Glutamatergic neuron (in vitro differentiated cells): ENCODE measurements at regions not wholly inside any gene's neighbourhood (a gene's known extent, or its start where the extent isn't known, plus 50 kb on each side); places are given as distances from the start of the nearest gene placed in this dataset.

Experiments
- DNase-seq: peaks from one replicate; pipeline ENCODE4 v3.0.0; 2022
- H3K27ac Mint-ChIP-seq: one replicate; pipeline ENCODE4 v1.8.0; 2020; ENCODE audit warnings: mild to moderate bottlenecking, mixed read lengths, inconsistent platforms; ENCODE audit not compliant: unreplicated experiment
- H3K27me3 Mint-ChIP-seq: one replicate; pipeline ENCODE4 v1.8.0; 2020; ENCODE audit warnings: mild to moderate bottlenecking, moderate library complexity, mixed read lengths, inconsistent platforms; ENCODE audit not compliant: unreplicated experiment
- H3K36me3 Mint-ChIP-seq: one replicate; pipeline ENCODE4 v1.8.0; 2020; ENCODE audit warnings: mild to moderate bottlenecking, mixed read lengths, inconsistent platforms; ENCODE audit not compliant: unreplicated experiment
- H3K4me1 Mint-ChIP-seq: one replicate; pipeline ENCODE4 v1.8.0; 2020; ENCODE audit warnings: mild to moderate bottlenecking, low read depth, mixed read lengths, inconsistent platforms; ENCODE audit not compliant: unreplicated experiment
- H3K4me3 Mint-ChIP-seq: one replicate; pipeline ENCODE4 v1.8.0; 2020; ENCODE audit warnings: mild to moderate bottlenecking, mixed read lengths, inconsistent platforms; ENCODE audit not compliant: unreplicated experiment
- H3K9me3 Mint-ChIP-seq: one replicate; pipeline ENCODE4 v1.8.0; 2020; ENCODE audit warnings: mild to moderate bottlenecking, moderate library complexity, mixed read lengths, inconsistent platforms; ENCODE audit not compliant: unreplicated experiment
- TF ChIP-seq, protein P1 (sequence below): fragments of 200-600 bp; sonication (generic); IDR thresholded peaks from one replicate; pipeline ENCODE4 v1.5.0; 2021; ENCODE audit not compliant: partially characterized antibody, unreplicated experiment

DNA sequence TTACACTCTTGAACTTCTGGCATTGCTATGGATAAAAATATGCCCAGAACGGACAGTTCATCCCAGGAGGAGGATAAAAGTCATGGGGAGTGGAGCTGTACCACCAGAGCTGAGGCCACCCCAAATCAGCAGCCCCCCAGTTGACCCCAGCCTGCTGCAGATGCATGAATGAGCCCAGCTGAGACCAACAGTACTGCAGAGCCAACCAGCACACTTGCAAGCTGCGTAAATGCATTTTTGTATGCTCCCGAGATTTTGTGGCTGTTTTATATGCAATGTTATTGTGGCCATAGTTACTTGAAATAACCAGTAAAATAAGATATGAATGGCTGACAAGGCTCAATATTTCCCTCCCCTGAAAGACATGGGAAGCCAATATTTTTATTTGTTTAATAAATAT, 264.6 kb downstream of the DUSP10 start:
- TF ChIP-seq, protein P1, sequence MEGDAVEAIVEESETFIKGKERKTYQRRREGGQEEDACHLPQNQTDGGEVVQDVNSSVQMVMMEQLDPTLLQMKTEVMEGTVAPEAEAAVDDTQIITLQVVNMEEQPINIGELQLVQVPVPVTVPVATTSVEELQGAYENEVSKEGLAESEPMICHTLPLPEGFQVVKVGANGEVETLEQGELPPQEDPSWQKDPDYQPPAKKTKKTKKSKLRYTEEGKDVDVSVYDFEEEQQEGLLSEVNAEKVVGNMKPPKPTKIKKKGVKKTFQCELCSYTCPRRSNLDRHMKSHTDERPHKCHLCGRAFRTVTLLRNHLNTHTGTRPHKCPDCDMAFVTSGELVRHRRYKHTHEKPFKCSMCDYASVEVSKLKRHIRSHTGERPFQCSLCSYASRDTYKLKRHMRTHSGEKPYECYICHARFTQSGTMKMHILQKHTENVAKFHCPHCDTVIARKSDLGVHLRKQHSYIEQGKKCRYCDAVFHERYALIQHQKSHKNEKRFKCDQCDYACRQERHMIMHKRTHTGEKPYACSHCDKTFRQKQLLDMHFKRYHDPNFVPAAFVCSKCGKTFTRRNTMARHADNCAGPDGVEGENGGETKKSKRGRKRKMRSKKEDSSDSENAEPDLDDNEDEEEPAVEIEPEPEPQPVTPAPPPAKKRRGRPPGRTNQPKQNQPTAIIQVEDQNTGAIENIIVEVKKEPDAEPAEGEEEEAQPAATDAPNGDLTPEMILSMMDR = no peak
- no peak overlapping the region for H3K27ac Mint-ChIP-seq
- no peak for DNase-seq
- H3K9me3 Mint-ChIP-seq = no peaks in the 10 kb centered on the region
- peaks cover 4% of the 10 kb centered on the region for H3K4me1 Mint-ChIP-seq
- H3K36me3 Mint-ChIP-seq = no peaks in the 10 kb centered on the region
- H3K4me3 Mint-ChIP-seq = no peak overlapping the region
- H3K27me3 Mint-ChIP-seq = no peaks in the 10 kb centered on the region

DNA sequence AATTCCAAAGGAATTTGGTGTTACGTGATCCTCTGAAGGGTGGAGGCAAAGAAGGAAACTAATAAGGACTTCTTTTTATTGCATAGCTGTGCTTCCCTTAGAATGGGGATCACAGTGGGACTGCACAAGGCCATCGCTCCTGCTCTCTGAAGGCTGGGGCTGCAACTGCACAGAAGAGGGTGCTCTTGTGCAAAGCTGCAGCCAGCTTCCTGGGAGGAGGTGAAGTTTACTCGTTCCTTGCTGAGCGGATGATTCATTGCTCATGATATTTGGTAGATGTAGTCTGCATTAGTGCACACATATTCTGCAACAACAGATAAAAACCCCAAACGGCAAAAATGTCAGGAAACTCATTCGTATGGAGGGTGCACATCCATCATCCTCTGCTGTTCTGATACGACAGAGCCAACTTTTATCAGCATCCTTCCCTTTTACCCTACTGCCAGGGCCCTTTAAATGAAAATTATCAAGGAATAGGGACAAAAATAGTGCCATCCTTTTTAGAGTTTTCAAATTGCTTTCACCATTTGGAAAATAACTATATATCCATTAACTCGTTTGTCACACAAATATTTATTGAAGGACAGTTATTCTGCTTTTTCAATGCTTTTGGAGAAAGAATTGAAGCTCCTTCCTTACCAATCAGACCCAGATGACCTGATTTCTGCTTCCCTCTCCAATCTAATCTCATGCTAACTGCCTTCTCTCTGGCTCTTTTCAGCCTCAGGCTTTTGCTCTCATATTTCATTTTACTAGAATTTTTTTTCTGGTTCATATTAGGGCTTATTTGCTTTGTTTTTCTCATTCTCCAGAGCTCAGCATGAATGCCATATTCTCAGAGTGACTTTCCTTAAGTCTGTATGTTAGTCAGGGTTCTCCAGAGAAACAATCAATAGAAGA, 263.6 kb downstream of the DUSP10 start:
- Mint-ChIP-seq H3K4me3 (no peak overlapping the region), H3K27ac (no peak overlapping the region), H3K27me3 (no peaks in the 10 kb centered on the region), H3K9me3 (no peaks in the 10 kb centered on the region), H3K36me3 (no peaks in the 10 kb centered on the region), H3K4me1 (peaks cover 2% of the 10 kb centered on the region)
- peak; percentile 58 for DNase-seq
- TF ChIP-seq, protein P1 = no peak

DNA sequence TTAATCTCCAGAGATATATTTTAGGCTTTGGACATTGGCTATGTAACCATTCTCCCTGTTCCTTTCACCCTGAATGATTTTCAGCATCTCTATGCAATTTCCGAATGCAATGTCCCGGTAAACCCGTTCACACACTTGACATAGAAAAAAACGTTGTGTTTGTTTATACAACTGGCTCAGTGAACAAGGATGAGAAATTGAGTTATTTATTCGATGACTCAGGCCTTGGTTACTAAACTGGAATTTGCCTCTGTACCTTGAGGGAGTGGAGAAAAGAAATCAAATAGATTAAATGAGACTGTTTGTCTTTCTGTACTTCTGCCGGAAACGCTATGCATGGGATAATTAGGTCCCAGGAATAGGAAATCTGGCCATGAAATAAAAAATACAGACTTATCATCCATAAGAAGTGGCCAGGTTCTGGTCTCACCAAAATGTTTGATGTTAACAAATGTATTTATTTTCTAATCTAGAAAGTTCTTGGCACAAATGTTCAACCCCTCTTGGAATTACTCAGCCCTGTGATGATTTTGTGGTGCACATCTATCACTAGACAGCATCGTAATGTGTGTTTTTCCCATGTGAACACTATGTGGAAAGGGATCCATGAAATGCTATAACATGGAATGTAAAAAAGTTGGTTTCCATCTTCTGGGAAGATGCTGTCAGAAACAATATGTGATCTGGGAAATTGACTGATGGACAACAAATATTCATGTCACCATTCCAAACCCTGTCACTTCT, 253.9 kb downstream of the DUSP10 start:
- H3K27me3 Mint-ChIP-seq = no peaks in the 10 kb centered on the region
- H3K4me3 Mint-ChIP-seq = no peak overlapping the region
- no peaks in the 10 kb centered on the region for H3K4me1 Mint-ChIP-seq
- H3K27ac Mint-ChIP-seq = no peak overlapping the region
- H3K9me3 Mint-ChIP-seq = no peaks in the 10 kb centered on the region
- TF ChIP-seq, protein P1 = no peak
- no peak for DNase-seq
- H3K36me3 Mint-ChIP-seq = no peaks in the 10 kb centered on the region

DNA sequence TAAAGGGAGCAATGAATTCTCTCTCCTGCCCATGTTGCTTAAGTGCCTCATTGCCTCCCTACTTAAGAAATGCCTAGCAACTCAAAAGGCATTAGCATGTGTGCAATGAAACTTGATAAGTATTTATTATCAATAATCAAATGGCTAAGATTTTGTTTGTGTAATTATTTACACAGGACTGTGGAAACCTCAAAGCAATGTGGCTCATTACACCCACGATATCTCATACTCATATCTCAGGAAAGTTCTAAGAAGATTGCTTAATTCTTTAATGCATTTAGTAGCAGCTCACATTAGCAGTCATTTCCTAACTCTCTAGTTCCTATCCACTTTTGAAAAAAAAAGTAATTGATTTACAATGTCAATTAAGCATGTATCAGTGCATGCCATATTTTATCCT, 253.3 kb downstream of the DUSP10 start:
- no peak for DNase-seq
- H3K27ac Mint-ChIP-seq = no peak overlapping the region
- H3K4me3 Mint-ChIP-seq = no peak overlapping the region
- H3K36me3 Mint-ChIP-seq = no peaks in the 10 kb centered on the region
- H3K9me3 Mint-ChIP-seq = no peaks in the 10 kb centered on the region
- H3K27me3 Mint-ChIP-seq = no peaks in the 10 kb centered on the region
- TF ChIP-seq, protein P1 = no peak
- no peaks in the 10 kb centered on the region for H3K4me1 Mint-ChIP-seq

DNA sequence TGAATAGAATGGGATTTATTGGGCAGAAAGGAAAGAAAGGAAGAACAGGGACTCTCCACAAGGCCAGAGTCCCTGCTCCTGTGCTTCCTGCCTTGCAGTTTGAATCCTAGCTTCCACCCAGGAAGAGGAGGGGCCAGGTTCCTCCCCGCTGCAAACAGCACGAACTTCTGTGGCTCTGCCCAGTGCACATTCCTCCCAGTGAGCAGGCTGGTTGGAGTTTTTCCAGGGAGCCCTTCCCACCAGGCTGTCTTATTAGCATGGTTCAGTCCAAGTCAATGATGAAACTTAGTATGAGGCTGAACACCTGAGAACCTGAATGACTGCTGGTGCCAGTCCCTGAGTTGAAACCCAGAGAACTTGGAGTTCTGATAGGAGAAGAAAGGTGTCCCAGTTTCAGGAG, 247.2 kb downstream of the DUSP10 start:
- DNase-seq = no peak
- Mint-ChIP-seq H3K27ac (no peak overlapping the region), H3K4me3 (no peak overlapping the region), H3K9me3 (no peaks in the 10 kb centered on the region), H3K36me3 (no peaks in the 10 kb centered on the region), H3K4me1 (no peaks in the 10 kb centered on the region), H3K27me3 (peaks cover 2% of the 10 kb centered on the region)
- TF ChIP-seq, protein P1 = no peak
